Naive B cell (primary cell): ENCODE measurements at regions not wholly inside any gene's neighbourhood (a gene's known extent, or its start where the extent isn't known, plus 50 kb on each side); places are given as distances from the start of the nearest gene placed in this dataset.

Experiments
- ATAC-seq, 2 donors: fragments of 150-1000 bp; cut with Tn5 transposase; 2 replicates each; pipeline ENCODE4 v1.10.0; 2021; ENCODE audit warnings: low read depth in 2 of 2, mild to moderate bottlenecking in 2 of 2, moderate library complexity in 2 of 2
- DNase-seq: peaks from one replicate; pipeline ENCODE4 v3.0.0; 2022
- H3K27ac Mint-ChIP-seq, 6 donors: one replicate each; pipeline ENCODE4 v1.8.0; 2020 to 2022; ENCODE audit warnings: mild to moderate bottlenecking in 6 of 6, mixed read lengths in 6 of 6, moderate library complexity in 5 of 6, inconsistent platforms in 2 of 6
- H3K27me3 Mint-ChIP-seq, 3 donors: one replicate each; pipeline ENCODE4 v1.8.0; 2021 to 2022; ENCODE audit warnings: mixed read lengths in 3 of 3, mild to moderate bottlenecking in 1 of 3
- H3K36me3 Mint-ChIP-seq, 2 donors: one replicate each; pipeline ENCODE4 v1.8.0; 2020 to 2022; ENCODE audit warnings: mixed read lengths in 2 of 2, inconsistent platforms in 1 of 2, mild to moderate bottlenecking in 1 of 2
- H3K4me1 Mint-ChIP-seq, 3 donors: one replicate each; pipeline ENCODE4 v1.8.0; 2020 to 2022; ENCODE audit warnings: mixed read lengths in 3 of 3, inconsistent platforms in 1 of 3, mild to moderate bottlenecking in 1 of 3, moderate library complexity in 1 of 3
- H3K4me3 Mint-ChIP-seq, 8 donors: one replicate each; pipeline ENCODE4 v1.8.0; 2020 to 2022; ENCODE audit warnings: mild to moderate bottlenecking in 8 of 8, mixed read lengths in 8 of 8, moderate library complexity in 8 of 8, inconsistent platforms in 2 of 8
- H3K9me3 Mint-ChIP-seq, 7 donors: one replicate each; pipeline ENCODE4 v1.8.0; 2020 to 2022; ENCODE audit warnings: mixed read lengths in 7 of 7, mild to moderate bottlenecking in 5 of 7, inconsistent platforms in 2 of 7, moderate library complexity in 1 of 7

- peak overlapping the region in 1 of 6 donors; percentile 91 for H3K27ac Mint-ChIP-seq
Observed at GRCh38 chr1:234704106-234704887, 94.3 kb upstream of the IRF2BP2 start.

GRCh38 chr1:234702342-234703000, 92.5 kb upstream of the IRF2BP2 start:
- H3K9me3 Mint-ChIP-seq, result peaks cover 0 to 2% (median 0%) of the 10 kb centered on the region in 7 donors
- ATAC-seq (no peak), DNase-seq (no peak)
- no peak overlapping the region for H3K27ac Mint-ChIP-seq
- H3K4me3 Mint-ChIP-seq, result no peak overlapping the region
- H3K36me3 Mint-ChIP-seq, result no peaks in the 10 kb centered on the region
- H3K27me3 Mint-ChIP-seq, result no peaks in the 10 kb centered on the region
- H3K4me1 Mint-ChIP-seq, result no peaks in the 10 kb centered on the region

More at GRCh38 chr1:234704106-234704887, 94.3 kb upstream of the IRF2BP2 start:
- DNase-seq (no peak), ATAC-seq (no peak)
- Mint-ChIP-seq H3K4me3 (no peak overlapping the region), H3K27me3 (no peaks in the 10 kb centered on the region), H3K36me3 (peaks cover 0 to 7% of the 10 kb centered on the region in 2 donors), H3K4me1 (no peaks in the 10 kb centered on the region), H3K9me3 (peaks cover 0 to 6% (median 0%) of the 10 kb centered on the region in 7 donors)

GRCh38 chr1:234701737-234702341, 91.9 kb upstream of the IRF2BP2 start:
- no peak for ATAC-seq
- H3K4me1 Mint-ChIP-seq, result no peaks in the 10 kb centered on the region
- no peak overlapping the region for H3K27ac Mint-ChIP-seq
- peaks cover 0 to 2% (median 0%) of the 10 kb centered on the region in 7 donors for H3K9me3 Mint-ChIP-seq
- H3K36me3 Mint-ChIP-seq, result no peaks in the 10 kb centered on the region
- no peak overlapping the region for H3K4me3 Mint-ChIP-seq
- DNase-seq, result no peak
- peaks cover 0 to 5% (median 0%) of the 10 kb centered on the region in 3 donors for H3K27me3 Mint-ChIP-seq

- no peaks in the 10 kb centered on the region for H3K9me3 Mint-ChIP-seq
- peak overlapping the region in 3 of 6 donors; percentile 33 to 65 (median 64) for H3K27ac Mint-ChIP-seq
- H3K27me3 Mint-ChIP-seq, result peaks cover 0 to 5% (median 0%) of the 10 kb centered on the region in 3 donors
- ATAC-seq, result no peak
- H3K36me3 Mint-ChIP-seq, result no peaks in the 10 kb centered on the region
- H3K4me1 Mint-ChIP-seq, result peaks cover 0 to 2% (median 0%) of the 10 kb centered on the region in 3 donors
- no peak overlapping the region for H3K4me3 Mint-ChIP-seq
- DNase-seq, result no peak
Observed at GRCh38 chr1:234699795-234700665, 90.1 kb upstream of the IRF2BP2 start.

GRCh38 chr1:234698686-234699085, 88.7 kb upstream of the IRF2BP2 start:
- ATAC-seq, result no peak

GRCh38 chr1:234697741-234698140, 87.8 kb upstream of the IRF2BP2 start:
- H3K9me3 Mint-ChIP-seq, result no peaks in the 10 kb centered on the region
- H3K4me3 Mint-ChIP-seq, result no peak overlapping the region
- H3K4me1 Mint-ChIP-seq, result peaks cover 0 to 2% (median 0%) of the 10 kb centered on the region in 3 donors
- DNase-seq, result no peak
- ATAC-seq, result no peak
- H3K27me3 Mint-ChIP-seq, result peaks cover 0 to 5% (median 0%) of the 10 kb centered on the region in 3 donors
- no peaks in the 10 kb centered on the region for H3K36me3 Mint-ChIP-seq
- peak overlapping the region in 1 of 6 donors; percentile 43 for H3K27ac Mint-ChIP-seq

More at GRCh38 chr1:234698686-234699085, 88.7 kb upstream of the IRF2BP2 start:
- H3K36me3 Mint-ChIP-seq, result no peaks in the 10 kb centered on the region
- DNase-seq, result no peak
- peaks cover 0 to 2% (median 0%) of the 10 kb centered on the region in 3 donors for H3K4me1 Mint-ChIP-seq
- peak overlapping the region in 1 of 6 donors; percentile 44 for H3K27ac Mint-ChIP-seq
- H3K9me3 Mint-ChIP-seq, result no peaks in the 10 kb centered on the region
- peaks cover 0 to 5% (median 0%) of the 10 kb centered on the region in 3 donors for H3K27me3 Mint-ChIP-seq
- H3K4me3 Mint-ChIP-seq, result no peak overlapping the region

GRCh38 chr1:234697015-234697414, 87.0 kb upstream of the IRF2BP2 start:
- DNase-seq, result no peak
- H3K27ac Mint-ChIP-seq, result no peak overlapping the region
- no peak for ATAC-seq
- H3K4me3 Mint-ChIP-seq, result no peak overlapping the region
- H3K9me3 Mint-ChIP-seq, result no peaks in the 10 kb centered on the region
- no peaks in the 10 kb centered on the region for H3K36me3 Mint-ChIP-seq
- peaks cover 0 to 5% (median 0%) of the 10 kb centered on the region in 3 donors for H3K27me3 Mint-ChIP-seq
- H3K4me1 Mint-ChIP-seq, result peaks cover 0 to 2% (median 0%) of the 10 kb centered on the region in 3 donors

- Mint-ChIP-seq H3K27ac (no peak overlapping the region), H3K4me3 (no peak overlapping the region), H3K36me3 (no peaks in the 10 kb centered on the region), H3K4me1 (peaks cover 0 to 2% (median 0%) of the 10 kb centered on the region in 3 donors), H3K27me3 (peaks cover 0 to 5% (median 0%) of the 10 kb centered on the region in 3 donors), H3K9me3 (no peaks in the 10 kb centered on the region)
- ATAC-seq (no peak), DNase-seq (no peak)
Observed at GRCh38 chr1:234696148-234696576, 86.2 kb upstream of the IRF2BP2 start.

GRCh38 chr1:234694661-234695060, 84.7 kb upstream of the IRF2BP2 start:
- Mint-ChIP-seq H3K36me3 (no peaks in the 10 kb centered on the region), H3K27ac (no peak overlapping the region), H3K4me3 (no peak overlapping the region), H3K27me3 (peaks cover 0 to 5% (median 0%) of the 10 kb centered on the region in 3 donors), H3K9me3 (no peaks in the 10 kb centered on the region), H3K4me1 (peaks cover 0 to 2% (median 0%) of the 10 kb centered on the region in 3 donors)
- DNase-seq (no peak), ATAC-seq (no peak)

GRCh38 chr1:234692966-234693580, 83.1 kb upstream of the IRF2BP2 start:
- no peak for ATAC-seq
- H3K9me3 Mint-ChIP-seq, result no peaks in the 10 kb centered on the region
- no peak for DNase-seq
- no peak overlapping the region for H3K4me3 Mint-ChIP-seq
- no peak overlapping the region for H3K27ac Mint-ChIP-seq
- H3K36me3 Mint-ChIP-seq, result no peaks in the 10 kb centered on the region
- H3K27me3 Mint-ChIP-seq, result peaks cover 0 to 5% (median 0%) of the 10 kb centered on the region in 3 donors
- H3K4me1 Mint-ChIP-seq, result peaks cover 0 to 2% (median 0%) of the 10 kb centered on the region in 3 donors

- Mint-ChIP-seq H3K27me3 (no peaks in the 10 kb centered on the region), H3K36me3 (no peaks in the 10 kb centered on the region), H3K4me3 (no peak overlapping the region), H3K27ac (peak overlapping the region in 1 of 6 donors; percentile 70), H3K4me1 (peaks cover 0 to 2% (median 0%) of the 10 kb centered on the region in 3 donors), H3K9me3 (no peaks in the 10 kb centered on the region)
- ATAC-seq (peak; percentile 52 to 53), DNase-seq (no peak)
Observed at GRCh38 chr1:234691567-234691966, 81.6 kb upstream of the IRF2BP2 start.

- DNase-seq, result no peak
- Mint-ChIP-seq H3K27ac (no peak overlapping the region), H3K4me1 (no peaks in the 10 kb centered on the region), H3K9me3 (peaks cover 0 to 3% (median 2%) of the 10 kb centered on the region in 7 donors), H3K36me3 (peaks cover 0 to under 1% of the 10 kb centered on the region in 2 donors), H3K27me3 (no peaks in the 10 kb centered on the region), H3K4me3 (no peak overlapping the region)
- ATAC-seq, result no peak
Observed at GRCh38 chr1:234690872-234691271, 80.9 kb upstream of the IRF2BP2 start.
